GM12891 (cell line): ENCODE measurements at regions not wholly inside any gene's neighbourhood (a gene's known extent, or its start where the extent isn't known, plus 50 kb on each side); places are given as distances from the start of the nearest gene placed in this dataset.

Experiments
- PAX5 ChIP-seq: IDR thresholded peaks from 2 replicates; pipeline ENCODE4 v1.6.1; 2011; ENCODE audit warnings: low read length, moderate library complexity, mild to moderate bottlenecking; ENCODE audit not compliant: insufficient read depth, severe bottlenecking
- POLR2A ChIP-seq: IDR thresholded peaks from 2 replicates; pipeline ENCODE4 v1.6.1; 2011; ENCODE audit warnings: low read depth, low read length, control low read depth
- POLR2AphosphoS5 ChIP-seq: IDR thresholded peaks from 2 replicates; pipeline ENCODE4 v1.6.1; 2011; ENCODE audit warnings: low read depth, low read length, control low read depth
- POU2F2 ChIP-seq: IDR thresholded peaks from 2 replicates; pipeline ENCODE4 v1.6.1; 2011; ENCODE audit warnings: low read depth, mild to moderate bottlenecking, control low read depth, low read length, moderate library complexity
- SPI1 ChIP-seq: IDR thresholded peaks from 2 replicates; pipeline ENCODE4 v1.6.1; 2011; ENCODE audit warnings: low read depth, low read length, control low read depth
- TAF1 ChIP-seq: IDR thresholded peaks from 2 replicates; pipeline ENCODE4 v1.6.1; 2011; ENCODE audit warnings: low read depth, low read length, control low read depth

- TF ChIP-seq PAX5 (no peak), POLR2A (no peak), POLR2AphosphoS5 (no peak), TAF1 (no peak), SPI1 (no peak), POU2F2 (no peak)
Measured at GRCh38 chr2:65878011-65878340, 445.6 kb upstream of the SPRED2 start.
